GM18861 (cell line): ENCODE measurements at regions not wholly inside any gene's neighbourhood (a gene's known extent, or its start where the extent isn't known, plus 50 kb on each side); places are given as distances from the start of the nearest gene placed in this dataset.
"Not testable (repeated sequence)": the region's sequence is repeated elsewhere in the genome, so short reads cannot be mapped to it uniquely, and the experiment has no call there.

Source experiments
- ATAC-seq: cut with Tn5 transposase; IDR thresholded peaks from one replicate; pipeline ENCODE4 v1.9.1; 2021; ENCODE audit not compliant: unreplicated experiment

GRCh38 chr5:158224253-158224652 is 365.3 kb upstream of the CLINT1 start:
- ATAC-seq, result no peak

- no peak for ATAC-seq
Observed at GRCh38 chr5:158223054-158223600, 364.2 kb upstream of the CLINT1 start.

- no peak for ATAC-seq
Observed at GRCh38 chr5:158212917-158213316, 354.0 kb upstream of the CLINT1 start.

GRCh38 chr5:158212237-158212636 is 353.3 kb upstream of the CLINT1 start:
- no peak for ATAC-seq

- no peak for ATAC-seq
Observed at GRCh38 chr5:158209219-158209908, 350.4 kb upstream of the CLINT1 start.

- no peak for ATAC-seq
Observed at GRCh38 chr5:158207733-158208132, 348.8 kb upstream of the CLINT1 start.

GRCh38 chr5:158205992-158206391 is 347.0 kb upstream of the CLINT1 start:
- no peak for ATAC-seq

- no peak for ATAC-seq
Observed at GRCh38 chr5:158203261-158203660, 344.3 kb upstream of the CLINT1 start.

- no peak for ATAC-seq
Observed at GRCh38 chr5:158202801-158203200, 343.9 kb upstream of the CLINT1 start.

GRCh38 chr5:158200619-158201018 is 341.7 kb upstream of the CLINT1 start:
- ATAC-seq, result no peak

GRCh38 chr5:158198636-158199035 is 339.7 kb upstream of the CLINT1 start:
- ATAC-seq, result peak; percentile 94

- ATAC-seq, result no peak
Observed at GRCh38 chr5:158195416-158196210, 336.7 kb upstream of the CLINT1 start.

GRCh38 chr5:158194561-158194976 is 335.6 kb upstream of the CLINT1 start:
- ATAC-seq, result peak; percentile 37

GRCh38 chr5:158193395-158193794 is 334.4 kb upstream of the CLINT1 start:
- not testable (repeated sequence) for ATAC-seq

GRCh38 chr5:158180407-158180806 is 321.5 kb upstream of the CLINT1 start:
- ATAC-seq, result no peak

- ATAC-seq, result no peak
Observed at GRCh38 chr5:158179271-158179670, 320.3 kb upstream of the CLINT1 start.

GRCh38 chr5:158178535-158178934 is 319.6 kb upstream of the CLINT1 start:
- no peak for ATAC-seq

GRCh38 chr5:158177146-158177545 is 318.2 kb upstream of the CLINT1 start:
- ATAC-seq, result no peak

- ATAC-seq, result no peak
Observed at GRCh38 chr5:158175934-158176481, 317.1 kb upstream of the CLINT1 start.

- no peak for ATAC-seq
Observed at GRCh38 chr5:158174918-158175851, 316.2 kb upstream of the CLINT1 start.

GRCh38 chr5:158174026-158174425 is 315.1 kb upstream of the CLINT1 start:
- ATAC-seq, result no peak
